ENCODE measurements at regions not wholly inside any gene's neighbourhood (a gene's known extent, or its start where the extent isn't known, plus 50 kb on each side); places are given as distances from the start of the nearest gene placed in this dataset.

DNA sequence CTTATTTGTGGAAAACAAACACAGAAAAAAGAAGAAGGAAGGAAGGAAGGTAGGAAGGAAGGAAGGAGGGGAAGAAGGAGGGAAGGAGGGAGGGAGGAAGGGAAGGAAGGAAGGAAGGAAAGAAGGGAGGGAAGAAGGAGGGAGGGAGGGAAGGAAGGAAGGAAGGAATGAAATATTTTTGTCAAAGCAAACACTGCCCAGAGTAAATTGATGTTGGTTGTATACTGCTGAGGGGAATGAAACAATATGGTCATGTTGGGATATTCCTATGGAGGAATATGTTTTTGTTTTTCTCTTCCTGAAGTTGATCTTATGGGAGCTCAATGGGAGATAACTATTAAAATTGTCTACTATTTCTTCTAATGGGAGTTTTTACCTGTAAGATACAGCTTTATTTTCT is 717.5 kb upstream of the LRFN5 start:
- TF ChIP-seq TAF1 (IDR thresholded peaks at IDR 0.05; ENCODE audit: borderline replicate concordance, insufficient read depth, low read length) (no peak), POLR2AphosphoS5 (IDR thresholded peaks at IDR 0.05; ENCODE audit: low read depth, low read length) (no peak), FOXP2 (optimal IDR thresholded peaks at IDR 0.05; ENCODE audit: borderline replicate concordance, extremely low read depth, extremely low read length, insufficient read depth) (no peak), SIN3A (IDR thresholded peaks at IDR 0.05; ENCODE audit: borderline replicate concordance, insufficient read depth, low read length) (no peak)
- TF ChIP-seq, protein P1, sequence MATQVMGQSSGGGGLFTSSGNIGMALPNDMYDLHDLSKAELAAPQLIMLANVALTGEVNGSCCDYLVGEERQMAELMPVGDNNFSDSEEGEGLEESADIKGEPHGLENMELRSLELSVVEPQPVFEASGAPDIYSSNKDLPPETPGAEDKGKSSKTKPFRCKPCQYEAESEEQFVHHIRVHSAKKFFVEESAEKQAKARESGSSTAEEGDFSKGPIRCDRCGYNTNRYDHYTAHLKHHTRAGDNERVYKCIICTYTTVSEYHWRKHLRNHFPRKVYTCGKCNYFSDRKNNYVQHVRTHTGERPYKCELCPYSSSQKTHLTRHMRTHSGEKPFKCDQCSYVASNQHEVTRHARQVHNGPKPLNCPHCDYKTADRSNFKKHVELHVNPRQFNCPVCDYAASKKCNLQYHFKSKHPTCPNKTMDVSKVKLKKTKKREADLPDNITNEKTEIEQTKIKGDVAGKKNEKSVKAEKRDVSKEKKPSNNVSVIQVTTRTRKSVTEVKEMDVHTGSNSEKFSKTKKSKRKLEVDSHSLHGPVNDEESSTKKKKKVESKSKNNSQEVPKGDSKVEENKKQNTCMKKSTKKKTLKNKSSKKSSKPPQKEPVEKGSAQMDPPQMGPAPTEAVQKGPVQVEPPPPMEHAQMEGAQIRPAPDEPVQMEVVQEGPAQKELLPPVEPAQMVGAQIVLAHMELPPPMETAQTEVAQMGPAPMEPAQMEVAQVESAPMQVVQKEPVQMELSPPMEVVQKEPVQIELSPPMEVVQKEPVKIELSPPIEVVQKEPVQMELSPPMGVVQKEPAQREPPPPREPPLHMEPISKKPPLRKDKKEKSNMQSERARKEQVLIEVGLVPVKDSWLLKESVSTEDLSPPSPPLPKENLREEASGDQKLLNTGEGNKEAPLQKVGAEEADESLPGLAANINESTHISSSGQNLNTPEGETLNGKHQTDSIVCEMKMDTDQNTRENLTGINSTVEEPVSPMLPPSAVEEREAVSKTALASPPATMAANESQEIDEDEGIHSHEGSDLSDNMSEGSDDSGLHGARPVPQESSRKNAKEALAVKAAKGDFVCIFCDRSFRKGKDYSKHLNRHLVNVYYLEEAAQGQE (IDR thresholded peaks at IDR 0.05; ENCODE audit: insufficient read depth in 1 of 2, low read depth in 2 of 2, low read length in 2 of 2), result no peak

DNA sequence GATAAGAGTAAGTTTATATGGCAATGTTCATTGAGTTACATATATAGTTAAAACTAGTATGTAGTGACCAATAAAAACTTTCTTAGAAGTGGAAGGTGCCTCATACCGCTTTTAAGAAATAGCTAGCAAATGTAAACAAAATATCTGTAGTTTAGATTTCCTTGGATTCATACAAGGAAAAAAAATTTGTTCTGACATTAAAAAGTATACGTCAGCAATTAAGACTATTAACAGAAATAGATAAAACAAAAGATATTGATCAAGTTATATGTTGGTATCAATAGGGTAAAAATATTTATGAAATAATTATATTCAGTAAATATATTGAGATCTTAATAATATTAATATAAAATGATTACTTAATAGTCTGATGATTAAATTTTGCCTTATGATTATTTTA is 718.8 kb upstream of the LRFN5 start:
- TF ChIP-seq SIN3A (IDR thresholded peaks at IDR 0.05; ENCODE audit: borderline replicate concordance, insufficient read depth, low read length), result no peak
- TF ChIP-seq FOXP2 (optimal IDR thresholded peaks at IDR 0.05; ENCODE audit: borderline replicate concordance, extremely low read depth, extremely low read length, insufficient read depth), result no peak
- TF ChIP-seq TAF1 (IDR thresholded peaks at IDR 0.05; ENCODE audit: borderline replicate concordance, insufficient read depth, low read length), result no peak
- TF ChIP-seq, protein P1 (IDR thresholded peaks at IDR 0.05; ENCODE audit: insufficient read depth in 1 of 2, low read depth in 2 of 2, low read length in 2 of 2), result no peak
- no peak for TF ChIP-seq POLR2AphosphoS5 (IDR thresholded peaks at IDR 0.05; ENCODE audit: low read depth, low read length)

DNA sequence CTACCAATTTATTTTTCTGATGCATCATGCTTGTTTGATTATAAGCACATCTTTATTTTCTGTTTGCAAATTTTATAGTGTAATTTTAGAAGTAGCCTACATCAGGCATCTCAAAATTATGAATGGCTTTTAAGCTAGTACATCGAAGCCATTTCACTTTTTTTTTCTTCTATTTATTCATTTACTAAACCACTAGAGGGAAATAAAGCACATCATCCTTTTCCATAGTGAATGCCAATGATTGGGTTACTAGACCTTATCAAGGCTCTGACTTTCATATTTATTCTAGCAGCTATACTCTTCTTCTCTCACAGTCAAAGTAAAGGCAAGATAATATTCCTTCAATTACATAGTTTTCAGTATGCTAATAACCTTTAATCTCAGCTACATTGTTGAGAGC is 736.4 kb upstream of the LRFN5 start:
- TF ChIP-seq TAF1 (IDR thresholded peaks at IDR 0.05; ENCODE audit: borderline replicate concordance, insufficient read depth, low read length) (no peak), FOXP2 (optimal IDR thresholded peaks at IDR 0.05; ENCODE audit: borderline replicate concordance, extremely low read depth, extremely low read length, insufficient read depth) (no peak), SIN3A (IDR thresholded peaks at IDR 0.05; ENCODE audit: borderline replicate concordance, insufficient read depth, low read length) (no peak), POLR2AphosphoS5 (IDR thresholded peaks at IDR 0.05; ENCODE audit: low read depth, low read length) (no peak)
- TF ChIP-seq, protein P1 (IDR thresholded peaks at IDR 0.05; ENCODE audit: insufficient read depth in 1 of 2, low read depth in 2 of 2, low read length in 2 of 2), result no peak

DNA sequence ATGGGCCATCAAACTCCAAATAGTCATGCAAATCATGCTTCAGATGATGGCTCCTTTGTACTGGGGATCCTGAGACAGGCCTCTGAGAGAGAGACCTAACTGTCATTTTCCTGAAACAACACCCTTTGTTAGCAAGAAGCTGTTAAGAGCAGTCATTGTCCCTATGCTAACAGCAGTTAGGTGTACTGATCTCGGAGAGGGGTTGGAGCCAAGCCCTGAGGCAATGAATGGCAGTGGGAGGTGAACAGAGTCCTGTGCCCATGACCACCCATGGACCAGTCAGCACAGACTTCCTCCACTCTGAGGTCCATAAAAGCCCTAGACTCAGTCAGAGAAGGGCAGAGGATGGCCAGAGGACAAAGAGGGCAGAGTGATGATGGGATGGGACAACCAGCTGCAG is 747.6 kb upstream of the LRFN5 start:
- TF ChIP-seq SIN3A (IDR thresholded peaks at IDR 0.05; ENCODE audit: borderline replicate concordance, insufficient read depth, low read length), result no peak
- no peak for TF ChIP-seq TAF1 (IDR thresholded peaks at IDR 0.05; ENCODE audit: borderline replicate concordance, insufficient read depth, low read length)
- TF ChIP-seq FOXP2 (optimal IDR thresholded peaks at IDR 0.05; ENCODE audit: borderline replicate concordance, extremely low read depth, extremely low read length, insufficient read depth), result no peak
- TF ChIP-seq, protein P1 (IDR thresholded peaks at IDR 0.05; ENCODE audit: insufficient read depth in 1 of 2, low read depth in 2 of 2, low read length in 2 of 2), result no peak
- no peak for TF ChIP-seq POLR2AphosphoS5 (IDR thresholded peaks at IDR 0.05; ENCODE audit: low read depth, low read length)

DNA sequence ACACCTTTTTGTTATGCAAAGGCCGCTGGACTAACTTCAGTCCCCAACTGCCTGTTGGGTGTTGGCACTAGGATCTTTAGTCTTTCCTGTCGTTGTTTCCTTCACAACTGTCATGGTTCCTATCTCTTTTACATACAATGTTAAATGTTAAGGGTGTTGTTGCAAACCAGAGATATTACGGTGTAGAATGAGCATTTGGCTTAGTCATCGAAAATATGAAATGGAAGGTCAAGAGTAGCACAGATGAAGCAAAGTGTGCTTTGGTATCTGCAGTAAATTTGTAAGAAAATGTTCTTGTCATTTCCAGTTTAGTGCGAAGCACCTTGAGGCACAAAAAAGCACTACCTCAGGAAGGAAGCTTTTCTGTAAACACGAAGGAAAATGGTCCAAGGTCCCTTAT is 751.3 kb upstream of the LRFN5 start:
- TF ChIP-seq TAF1 (IDR thresholded peaks at IDR 0.05; ENCODE audit: borderline replicate concordance, insufficient read depth, low read length), result no peak
- TF ChIP-seq SIN3A (IDR thresholded peaks at IDR 0.05; ENCODE audit: borderline replicate concordance, insufficient read depth, low read length), result no peak
- no peak for TF ChIP-seq POLR2AphosphoS5 (IDR thresholded peaks at IDR 0.05; ENCODE audit: low read depth, low read length)
- no peak for TF ChIP-seq FOXP2 (optimal IDR thresholded peaks at IDR 0.05; ENCODE audit: borderline replicate concordance, extremely low read depth, extremely low read length, insufficient read depth)
- TF ChIP-seq, protein P1 (IDR thresholded peaks at IDR 0.05; ENCODE audit: insufficient read depth in 1 of 2, low read depth in 2 of 2, low read length in 2 of 2), result no peak

All from PFSK-1 (cell line).